Activated CD4-positive, alpha-beta T cell treated with anti-CD3 and anti-CD28 coated beads, Interleukin-2, amount 50 U/mL, for 24 hours (primary cell): ENCODE measurements at regions not wholly inside any gene's neighbourhood (a gene's known extent, or its start where the extent isn't known, plus 50 kb on each side); places are given as distances from the start of the nearest gene placed in this dataset.

ENCODE experiments used
- DNase-seq, 2 donors: peaks; one replicate each; pipeline ENCODE4 v3.0.0-alpha.2; 2020; ENCODE audit warnings: low read depth in 1 of 2, low spot score in 1 of 2

GRCh38 chr11:112398798-112399478 lies 138.3 kb upstream of the PLET1 start:
- DNase-seq: no peak

- no peak for DNase-seq
Measured at GRCh38 chr11:112400476-112401014, 139.9 kb upstream of the PLET1 start.

- no peak for DNase-seq
Measured at GRCh38 chr11:112401036-112401769, 140.5 kb upstream of the PLET1 start.

DNA sequence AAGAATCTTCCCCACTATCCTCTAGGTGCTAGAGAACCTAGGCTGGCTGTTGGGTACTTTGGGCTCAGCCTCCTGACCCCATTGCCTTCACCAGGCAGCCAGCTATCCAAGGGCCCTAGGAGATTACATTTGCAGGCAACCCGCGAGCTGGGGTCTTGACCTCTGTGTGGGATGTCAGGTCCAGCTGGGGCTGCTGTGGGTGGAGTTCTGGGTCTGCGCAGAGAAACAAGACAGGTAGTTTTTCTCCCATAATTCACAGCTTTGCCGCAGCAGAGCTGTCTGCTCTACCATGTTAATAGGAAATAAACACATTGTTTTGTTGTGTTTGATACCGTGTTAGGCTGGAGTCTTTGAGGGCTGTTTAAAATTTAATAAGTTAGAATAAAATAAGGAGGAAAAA lies 142.8 kb upstream of the PLET1 start:
- no peak for DNase-seq

DNA sequence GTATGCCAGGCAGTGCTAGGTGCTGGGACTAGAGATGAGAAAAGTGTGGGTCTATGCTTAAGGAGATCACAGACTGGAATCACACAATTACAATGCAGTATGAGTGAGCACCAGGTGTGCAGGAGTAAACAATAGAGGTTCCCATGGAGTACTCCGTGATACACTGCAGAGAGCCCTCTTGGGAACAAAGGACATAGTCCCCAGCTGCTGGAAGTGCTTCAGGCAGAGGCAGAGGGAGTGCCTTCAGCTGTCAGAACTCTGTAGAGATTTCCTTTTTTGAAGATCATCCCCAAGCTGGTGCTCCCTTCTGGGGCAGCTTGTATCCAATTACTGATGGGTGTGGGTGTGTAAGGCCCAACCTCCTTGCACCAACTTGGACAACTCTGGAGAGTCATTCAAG lies 143.5 kb upstream of the PLET1 start:
- no peak for DNase-seq

- no peak for DNase-seq
Measured at GRCh38 chr11:112408517-112408916, 147.9 kb upstream of the PLET1 start.

DNA sequence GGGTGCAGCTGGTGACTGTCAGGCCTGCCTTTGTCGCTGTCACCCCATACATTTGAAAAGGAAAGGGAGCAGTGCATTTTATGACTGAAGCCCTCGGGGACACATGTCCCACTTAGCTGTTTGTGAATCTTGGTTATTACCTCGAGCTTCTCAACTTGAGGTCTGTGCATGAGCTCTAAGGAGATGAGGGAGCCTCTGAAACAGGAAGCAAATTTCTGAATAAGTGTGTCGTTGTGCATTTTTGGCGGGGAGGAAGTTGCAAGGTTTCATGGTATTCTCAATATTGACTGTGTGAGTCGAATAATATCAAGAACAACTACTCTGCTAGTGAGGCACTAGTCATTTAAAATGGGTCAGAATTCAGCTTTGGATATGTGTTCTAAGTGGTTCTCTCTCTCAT lies 149.7 kb upstream of the PLET1 start:
- DNase-seq: no peak

GRCh38 chr11:112412383-112412782 lies 151.7 kb upstream of the PLET1 start:
- DNase-seq: no peak

GRCh38 chr11:112417339-112417738 lies 156.7 kb upstream of the PLET1 start:
- DNase-seq: no peak

GRCh38 chr11:112418438-112418837 lies 157.8 kb upstream of the PLET1 start:
- DNase-seq: no peak

DNA sequence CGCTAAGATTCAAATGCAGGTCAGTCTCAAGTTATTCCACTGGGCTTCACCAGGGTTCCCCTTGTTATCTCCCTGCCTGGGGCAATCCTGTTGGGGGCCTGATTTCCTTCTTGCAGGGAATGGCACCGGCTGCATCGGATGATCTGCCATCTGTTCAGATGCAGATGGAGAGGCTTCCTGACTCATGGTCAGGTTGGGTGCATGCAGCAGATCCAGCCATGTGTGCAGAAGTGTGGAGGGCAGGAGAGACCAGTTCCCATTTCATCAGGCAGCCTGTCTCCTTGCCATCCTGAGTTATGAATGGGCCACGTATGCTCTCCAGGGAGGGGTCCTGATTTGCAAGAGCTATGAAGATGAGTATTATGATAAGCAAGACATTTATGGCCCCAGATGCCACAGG lies 161.2 kb upstream of the PLET1 start:
- DNase-seq: no peak

DNA sequence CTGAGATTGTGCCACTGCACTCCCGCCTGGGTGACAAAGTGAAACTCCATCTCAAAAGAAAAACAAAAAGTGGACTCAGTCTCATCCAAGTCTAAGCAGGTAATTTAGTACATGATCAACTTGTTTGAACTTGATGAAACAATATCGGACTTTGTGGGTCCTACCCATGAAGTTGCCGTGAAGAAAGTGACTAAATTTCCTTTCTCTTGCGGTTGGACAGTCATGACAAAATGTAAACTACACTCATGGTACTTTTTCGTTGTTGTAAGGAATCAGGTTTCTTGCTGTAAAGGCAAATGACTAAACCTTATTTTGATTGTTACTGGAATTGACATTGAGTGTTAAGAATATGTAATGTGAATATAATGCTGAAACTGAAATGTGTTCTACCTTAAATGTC lies 164.5 kb upstream of the PLET1 start:
- DNase-seq: no peak

DNA sequence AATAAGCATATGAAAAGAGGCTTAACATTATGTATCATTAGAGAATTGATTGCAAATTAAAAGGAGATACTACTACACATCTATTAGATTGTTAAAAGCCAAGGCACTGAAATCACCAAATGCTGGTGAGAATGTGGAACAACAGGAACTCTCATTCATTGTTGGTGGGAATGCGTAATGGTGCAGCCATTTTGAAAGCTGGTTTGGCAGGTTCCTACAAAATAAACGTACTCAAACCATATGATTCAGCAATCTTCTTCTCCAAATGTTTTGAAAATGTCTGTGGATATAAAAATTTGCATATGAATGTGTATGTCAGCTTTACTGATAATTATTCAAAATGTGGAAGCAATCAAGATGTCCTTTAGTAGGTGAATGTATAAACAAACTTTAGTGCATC lies 176.4 kb upstream of the PLET1 start:
- DNase-seq: no peak

DNA sequence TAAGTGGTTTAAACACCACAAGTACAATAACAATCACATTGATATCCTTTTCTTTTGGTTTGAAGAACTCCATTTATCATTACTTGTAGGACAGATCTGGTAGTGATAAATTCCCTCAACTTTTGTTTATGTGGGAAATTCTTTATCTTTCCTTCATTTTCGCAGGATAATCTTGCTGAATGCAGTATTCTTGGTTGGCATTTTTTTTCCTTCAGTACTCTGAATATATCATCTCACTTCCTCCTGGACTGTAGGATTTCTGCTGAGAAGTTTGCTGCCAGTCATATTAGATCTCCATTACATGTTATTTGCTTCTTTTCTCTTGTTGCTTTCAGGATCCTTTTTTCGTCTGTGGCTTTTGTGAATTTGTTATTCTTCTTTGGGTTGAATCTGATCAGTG lies 179.0 kb upstream of the PLET1 start:
- no peak for DNase-seq

DNA sequence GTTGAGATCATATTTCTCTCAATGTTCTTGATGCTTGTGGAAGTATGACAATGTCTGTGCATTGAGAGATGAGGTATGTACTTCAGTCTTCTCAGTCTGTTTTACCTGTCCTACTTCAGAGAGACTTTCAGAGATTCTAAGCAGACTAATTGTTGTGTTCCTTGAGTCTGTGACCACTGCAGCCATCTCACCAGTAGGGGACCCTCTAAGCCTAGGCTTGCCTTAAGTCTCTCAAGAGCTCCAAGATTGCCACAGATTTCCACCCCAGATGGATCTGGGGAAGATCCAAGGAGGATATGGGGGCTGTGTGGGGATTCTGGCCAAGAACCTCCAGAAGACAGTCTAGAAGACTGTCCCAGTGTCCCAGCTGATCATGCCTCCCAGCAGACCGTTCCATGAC lies 179.9 kb upstream of the PLET1 start:
- no peak for DNase-seq

DNA sequence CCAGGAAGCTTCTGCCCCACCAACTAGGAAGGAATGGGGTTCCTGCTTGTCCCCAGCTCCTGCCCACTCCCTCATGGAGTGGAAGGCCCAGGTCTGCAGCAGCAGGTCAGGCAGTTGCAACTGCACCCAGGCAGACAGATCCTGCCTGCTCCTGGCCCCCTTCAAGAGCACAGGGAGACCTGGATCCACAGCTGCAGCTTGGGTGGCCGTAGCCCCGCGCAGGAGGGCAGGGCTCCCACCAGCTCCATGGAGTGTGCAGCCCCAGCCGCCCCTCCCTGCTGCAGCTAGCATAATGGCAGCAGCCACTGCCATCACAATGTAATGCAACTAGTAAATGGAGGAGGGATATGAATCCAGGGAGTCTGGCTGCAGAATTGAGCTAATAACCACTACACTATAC lies 187.5 kb upstream of the PLET1 start:
- no peak for DNase-seq

- no peak for DNase-seq
Measured at GRCh38 chr11:112448806-112449205, 188.1 kb upstream of the PLET1 start.

DNA sequence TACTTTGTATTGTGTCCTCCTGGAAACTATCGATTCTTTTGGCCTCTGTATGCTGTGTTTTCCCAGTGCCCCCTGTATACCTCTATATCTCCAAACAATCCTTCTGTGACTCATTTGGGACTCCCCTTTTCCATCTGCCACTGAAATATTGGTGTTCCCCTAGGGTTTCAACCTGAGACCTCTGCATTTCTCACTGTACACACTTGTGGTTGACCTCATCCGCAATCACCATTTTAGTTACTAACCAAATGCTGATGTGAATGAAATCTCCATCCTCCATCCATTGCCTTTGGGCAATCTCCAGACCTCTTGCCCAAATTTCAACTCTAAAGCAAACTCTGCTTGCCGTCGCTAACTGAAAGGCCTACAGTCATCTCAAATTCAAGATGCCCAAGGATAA lies 190.6 kb upstream of the PLET1 start:
- no peak for DNase-seq

- DNase-seq: peak in 1 of 2 donors; percentile 8
Measured at GRCh38 chr11:112453601-112454577, 193.2 kb upstream of the PLET1 start.

GRCh38 chr11:112454841-112455240 lies 194.2 kb upstream of the PLET1 start:
- DNase-seq: no peak

- no peak for DNase-seq
Measured at GRCh38 chr11:112455791-112456190, 195.1 kb upstream of the PLET1 start.

DNA sequence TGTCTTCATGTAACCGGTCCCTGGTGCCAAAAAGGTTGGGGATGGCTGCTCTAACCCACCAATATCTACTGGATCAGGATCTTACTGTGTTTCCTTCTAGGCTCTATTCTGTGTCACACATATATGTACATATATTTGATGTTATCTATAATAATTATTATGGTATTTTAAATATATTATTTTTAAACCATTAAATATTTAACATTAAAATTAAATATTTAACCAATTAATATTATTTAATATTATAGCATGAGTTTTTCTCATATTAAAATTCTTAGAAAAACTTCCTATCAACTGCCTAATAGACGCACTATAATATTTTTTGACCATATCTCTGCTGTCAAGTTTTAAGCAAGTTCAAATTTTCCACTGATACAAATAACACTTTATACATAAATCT lies 196.9 kb upstream of the PLET1 start:
- no peak for DNase-seq
